SK-N-SH treated with all-trans-retinoic acid at 6 μM for 48 hours (cell line): ENCODE measurements at regions not wholly inside any gene's neighbourhood (a gene's known extent, or its start where the extent isn't known, plus 50 kb on each side); places are given as distances from the start of the nearest gene placed in this dataset.

ENCODE experiments used
- TSHZ2 ChIP-seq: fragments of 250-450 bp; sonication (Bioruptor Pico); IDR thresholded peaks from 2 replicates; pipeline ENCODE4 v1.5.0; 2020; ENCODE audit warnings: mild to moderate bottlenecking, moderate library complexity

DNA sequence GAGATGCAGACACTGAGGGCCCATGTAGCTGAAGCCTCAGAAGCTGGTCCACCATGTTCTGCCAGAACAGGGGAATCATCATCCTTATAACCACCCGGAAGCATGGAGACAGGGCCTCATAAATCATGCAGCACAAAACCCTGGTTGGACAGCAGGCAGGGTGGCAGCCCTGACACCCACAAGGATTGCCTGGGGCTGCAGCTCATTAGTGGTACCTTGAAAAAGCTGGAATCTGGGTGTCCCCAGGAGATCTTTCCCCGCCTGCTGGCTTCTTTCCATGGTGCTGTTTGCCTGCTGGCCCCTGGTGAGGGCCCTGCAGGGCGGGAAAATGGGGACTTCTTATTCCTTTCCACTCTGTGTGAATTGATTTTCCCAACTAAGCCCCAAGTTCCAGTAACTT lies 50.6 kb upstream of the GGTLC1 start (continued):
- TF ChIP-seq TSHZ2 (CRISPR knock-in tag): no peak
- TF ChIP-seq, all 23 proteins: peak for 0
